Fibroblast of lung (primary cell): ENCODE measurements at regions not wholly inside any gene's neighbourhood (a gene's known extent, or its start where the extent isn't known, plus 50 kb on each side); places are given as distances from the start of the nearest gene placed in this dataset.

ENCODE experiments used
- DNase-seq, 2 donors: peaks; one replicate each; pipeline versions ENCODE4 v3.0.0 to v3.0.0-alpha.2; 2010; ENCODE audit warnings: low read depth in 2 of 2
- H2AFZ ChIP-seq: 2 replicates; pipeline ENCODE4 v1.5.1; 2012; ENCODE audit warnings: low read length, control low read depth, inconsistent platforms
- H3K27ac ChIP-seq: 2 replicates; pipeline ENCODE4 v1.5.1; 2011; ENCODE audit warnings: low read length, control low read depth; ENCODE audit not compliant: insufficient read depth
- H3K27me3 ChIP-seq: 2 replicates; pipeline ENCODE4 v1.5.1; 2011; ENCODE audit warnings: mild to moderate bottlenecking, low read length; ENCODE audit not compliant: control insufficient read depth, insufficient read depth
- H3K36me3 ChIP-seq: 2 replicates; pipeline ENCODE4 v1.5.1; 2011; ENCODE audit warnings: low read length; ENCODE audit not compliant: control insufficient read depth, insufficient read depth
- H3K4me1 ChIP-seq: 2 replicates; pipeline ENCODE4 v1.5.1; 2011; ENCODE audit warnings: low read length; ENCODE audit not compliant: control insufficient read depth, insufficient read depth; ENCODE audit errors: extremely low read depth
- H3K4me2 ChIP-seq: 2 replicates; pipeline ENCODE4 v1.5.1; 2011; ENCODE audit warnings: low read length, control low read depth; ENCODE audit not compliant: insufficient read depth; ENCODE audit errors: extremely low read depth
- H3K4me3 ChIP-seq, 4 experiments: fragments of 200-600 bp in 1 of 4; sonication (generic) in 1 of 4; replicated peaks in 1 of 4; 2 replicates each; pipeline ENCODE4 v1.5.1; 2011 to 2016; ENCODE audit warnings: low read length in 4 of 4, low read depth in 3 of 4, mild to moderate bottlenecking in 3 of 4, control low read depth in 2 of 4, inconsistent platforms in 1 of 4, mixed read lengths in 1 of 4; ENCODE audit not compliant: insufficient read depth in 1 of 4; ENCODE audit errors: control extremely low read depth in 1 of 4
- H3K79me2 ChIP-seq: 2 replicates; pipeline ENCODE4 v1.5.1; 2012; ENCODE audit warnings: mild to moderate bottlenecking, low read length, inconsistent platforms; ENCODE audit not compliant: control insufficient read depth, insufficient read depth
- H3K9ac ChIP-seq: 2 replicates; pipeline ENCODE4 v1.5.1; 2011; ENCODE audit warnings: mild to moderate bottlenecking, low read length, control low read depth; ENCODE audit not compliant: insufficient read depth
- H3K9me3 ChIP-seq: 2 replicates; pipeline ENCODE4 v1.5.1; 2012; ENCODE audit warnings: low read depth, low read length; ENCODE audit not compliant: control insufficient read depth, insufficient read depth
- H4K20me1 ChIP-seq: 2 replicates; pipeline ENCODE4 v1.5.1; 2011; ENCODE audit warnings: low read length; ENCODE audit not compliant: control insufficient read depth, insufficient read depth; ENCODE audit errors: extremely low read depth
- CTCF ChIP-seq, 2 donors: IDR thresholded peaks in 1 of 2; conservative IDR thresholded peaks in 1 of 2; 1 replicate in 1 of 2; 2 replicates in 1 of 2; pipeline ENCODE4 v1.5.1; 2011 to 2012; ENCODE audit warnings: low read length in 2 of 2, control low read depth in 1 of 2, inconsistent platforms in 1 of 2, low read depth in 1 of 2, mild to moderate bottlenecking in 1 of 2
- EZH2 ChIP-seq: IDR thresholded peaks from 2 replicates; pipeline ENCODE4 v1.5.1; 2012; ENCODE audit warnings: low read length, control low read depth, mild to moderate bottlenecking; ENCODE audit errors: missing control alignments

- Histone ChIP-seq H3K9ac (no peak overlapping the region), H4K20me1 (no peaks in the 10 kb centered on the region), H3K79me2 (no peaks in the 10 kb centered on the region), H3K27ac (no peak overlapping the region), H3K27me3 (no peaks in the 10 kb centered on the region), H3K4me2 (no peak overlapping the region), H3K9me3 (no peaks in the 10 kb centered on the region), H2AFZ (no peak overlapping the region), H3K4me1 (no peaks in the 10 kb centered on the region), H3K4me3 (no peak overlapping the region), H3K36me3 (no peaks in the 10 kb centered on the region)
- DNase-seq, result no peak
- TF ChIP-seq CTCF (conservative IDR thresholded peaks at IDR 0.05 in 1 of 2, IDR thresholded peaks at IDR 0.05 in 1 of 2; ENCODE audit: low read depth in 1 of 2, low read length in 2 of 2) (no peak), EZH2 (no peak)
These were observed 83.2 kb downstream of the MANEA start for GRCh38 chr6:95660544-95660943.

- no peak for TF ChIP-seq CTCF (conservative IDR thresholded peaks at IDR 0.05 in 1 of 2, IDR thresholded peaks at IDR 0.05 in 1 of 2; ENCODE audit: low read depth in 1 of 2, low read length in 2 of 2)
- TF ChIP-seq EZH2, result no peak
- Histone ChIP-seq H3K9me3 (no peaks in the 10 kb centered on the region), H3K4me2 (no peak overlapping the region), H3K36me3 (no peaks in the 10 kb centered on the region), H3K79me2 (no peaks in the 10 kb centered on the region), H3K27me3 (no peaks in the 10 kb centered on the region), H3K4me1 (no peaks in the 10 kb centered on the region), H3K4me3 (no peak overlapping the region), H3K27ac (no peak overlapping the region), H3K9ac (no peak overlapping the region), H2AFZ (no peak overlapping the region), H4K20me1 (no peaks in the 10 kb centered on the region)
- DNase-seq, result no peak
These were observed 92.7 kb downstream of the MANEA start for GRCh38 chr6:95670011-95670463.

GRCh38 chr6:95676011-95676628 is 98.8 kb downstream of the MANEA start:
- Histone ChIP-seq H3K4me2 (no peak overlapping the region), H4K20me1 (no peaks in the 10 kb centered on the region), H3K79me2 (no peaks in the 10 kb centered on the region), H3K4me3 (no peak overlapping the region), H3K9ac (no peak overlapping the region), H2AFZ (no peak overlapping the region), H3K27me3 (no peaks in the 10 kb centered on the region), H3K27ac (no peak overlapping the region), H3K36me3 (no peaks in the 10 kb centered on the region), H3K4me1 (no peaks in the 10 kb centered on the region), H3K9me3 (no peaks in the 10 kb centered on the region)
- TF ChIP-seq CTCF (conservative IDR thresholded peaks at IDR 0.05 in 1 of 2, IDR thresholded peaks at IDR 0.05 in 1 of 2; ENCODE audit: low read depth in 1 of 2, low read length in 2 of 2), result no peak
- TF ChIP-seq EZH2, result no peak
- DNase-seq, result no peak
